ENCODE measurements at regions not wholly inside any gene's neighbourhood (a gene's known extent, or its start where the extent isn't known, plus 50 kb on each side); places are given as distances from the start of the nearest gene placed in this dataset.

- TF ChIP-seq, protein P1, sequence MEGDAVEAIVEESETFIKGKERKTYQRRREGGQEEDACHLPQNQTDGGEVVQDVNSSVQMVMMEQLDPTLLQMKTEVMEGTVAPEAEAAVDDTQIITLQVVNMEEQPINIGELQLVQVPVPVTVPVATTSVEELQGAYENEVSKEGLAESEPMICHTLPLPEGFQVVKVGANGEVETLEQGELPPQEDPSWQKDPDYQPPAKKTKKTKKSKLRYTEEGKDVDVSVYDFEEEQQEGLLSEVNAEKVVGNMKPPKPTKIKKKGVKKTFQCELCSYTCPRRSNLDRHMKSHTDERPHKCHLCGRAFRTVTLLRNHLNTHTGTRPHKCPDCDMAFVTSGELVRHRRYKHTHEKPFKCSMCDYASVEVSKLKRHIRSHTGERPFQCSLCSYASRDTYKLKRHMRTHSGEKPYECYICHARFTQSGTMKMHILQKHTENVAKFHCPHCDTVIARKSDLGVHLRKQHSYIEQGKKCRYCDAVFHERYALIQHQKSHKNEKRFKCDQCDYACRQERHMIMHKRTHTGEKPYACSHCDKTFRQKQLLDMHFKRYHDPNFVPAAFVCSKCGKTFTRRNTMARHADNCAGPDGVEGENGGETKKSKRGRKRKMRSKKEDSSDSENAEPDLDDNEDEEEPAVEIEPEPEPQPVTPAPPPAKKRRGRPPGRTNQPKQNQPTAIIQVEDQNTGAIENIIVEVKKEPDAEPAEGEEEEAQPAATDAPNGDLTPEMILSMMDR (conservative IDR thresholded peaks at IDR 0.05) = no peak
- no peak overlapping the region for H3K27ac ChIP-seq
These were observed 118.3 kb upstream of the NEDD4L start for GRCh38 chr18:57925706-57926105.

GRCh38 chr18:57923611-57924010, 120.4 kb upstream of the NEDD4L start:
- TF ChIP-seq, protein P1 (conservative IDR thresholded peaks at IDR 0.05) = no peak
- H3K27ac ChIP-seq = no peak overlapping the region

DNA sequence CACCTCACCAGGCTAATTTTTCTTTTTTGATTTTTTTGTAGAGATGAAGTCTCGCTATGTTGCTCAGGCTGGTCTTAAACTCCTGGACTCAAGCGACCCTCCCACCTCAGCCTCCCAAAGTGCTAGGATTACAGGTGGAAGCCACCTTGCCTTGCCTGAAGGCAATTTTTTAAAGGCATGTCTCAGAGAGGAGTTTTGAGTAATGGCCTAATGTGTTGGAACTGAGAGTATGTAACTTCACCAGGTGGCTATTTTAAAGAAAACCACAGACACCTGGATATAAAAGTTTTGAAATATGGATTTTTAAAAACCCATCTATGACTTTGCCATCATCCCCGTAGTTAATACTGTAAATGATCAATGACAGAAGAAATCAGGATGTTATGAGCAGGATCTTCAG, 119.8 kb upstream of the ATP8B1 start:
- TF ChIP-seq, protein P1 (conservative IDR thresholded peaks at IDR 0.05) = no peak

DNA sequence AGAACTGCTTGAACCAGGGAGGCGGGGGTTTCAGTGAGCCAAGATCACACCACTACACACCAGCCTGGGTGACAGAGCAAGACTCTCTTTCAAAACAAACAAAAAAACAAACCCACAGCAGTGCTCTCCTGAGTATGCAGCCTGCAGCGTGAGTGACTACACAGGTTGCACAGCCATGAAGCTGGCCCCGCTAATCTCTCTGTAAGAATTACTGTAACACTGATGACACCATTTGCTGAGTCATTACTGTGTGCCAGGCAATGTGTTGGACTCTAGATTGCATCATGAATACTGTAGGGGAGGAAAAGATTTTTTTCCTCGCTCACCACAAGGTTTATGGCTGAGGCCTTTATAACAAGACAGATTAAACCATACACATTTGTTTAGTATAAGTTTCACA, 118.6 kb upstream of the ATP8B1 start:
- H3K27ac ChIP-seq = no peak overlapping the region
- TF ChIP-seq, protein P1 (conservative IDR thresholded peaks at IDR 0.05) = no peak

More for the DNA sequence above, 119.8 kb upstream of the ATP8B1 start:
- no peak overlapping the region for H3K27ac ChIP-seq

DNA sequence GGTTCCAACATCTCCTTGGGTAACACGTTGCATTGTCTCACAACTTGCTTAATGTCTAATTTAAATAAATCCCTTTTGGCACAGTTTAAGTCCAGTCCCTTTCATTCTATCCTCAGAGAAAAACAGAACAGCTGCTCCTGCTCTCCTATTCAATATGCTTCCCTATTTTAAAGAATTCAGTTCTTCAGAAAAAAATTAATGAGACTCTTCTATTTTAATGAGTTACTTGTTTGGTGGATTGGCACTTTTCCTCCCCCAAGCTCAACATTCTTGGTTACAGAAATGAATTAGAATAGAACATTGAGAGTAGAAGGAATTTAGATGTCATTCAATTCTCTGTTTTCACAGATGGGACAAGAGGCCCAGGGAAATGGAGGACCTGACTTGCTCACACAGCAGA, 116.9 kb upstream of the ATP8B1 start:
- TF ChIP-seq, protein P1 (conservative IDR thresholded peaks at IDR 0.05) = no peak

DNA sequence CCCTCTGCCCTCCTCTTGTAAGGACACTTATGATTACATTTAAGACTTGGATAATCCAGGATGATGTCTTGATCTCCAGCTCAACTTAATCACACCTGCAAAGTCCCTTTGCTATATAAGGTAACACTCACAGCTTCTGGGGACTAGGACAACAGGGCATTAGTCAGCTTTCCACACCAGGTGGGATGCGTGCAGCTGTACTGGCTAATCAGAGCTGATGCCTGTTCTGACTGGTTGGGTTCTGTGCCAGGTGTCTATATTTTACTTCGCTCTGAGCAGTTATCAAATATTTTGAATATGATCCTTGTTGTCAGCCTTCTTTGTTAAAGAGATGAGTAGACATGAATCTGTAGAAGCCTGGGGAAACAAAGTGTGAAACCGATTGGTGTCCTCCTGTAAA, 115.5 kb upstream of the ATP8B1 start:
- no peak overlapping the region for H3K27ac ChIP-seq
- TF ChIP-seq, protein P1 (conservative IDR thresholded peaks at IDR 0.05) = no peak

More for the DNA sequence above, 116.9 kb upstream of the ATP8B1 start:
- no peak overlapping the region for H3K27ac ChIP-seq

GRCh38 chr18:57916684-57917083, 113.6 kb upstream of the ATP8B1 start:
- H3K27ac ChIP-seq = no peak overlapping the region
- TF ChIP-seq, protein P1 (conservative IDR thresholded peaks at IDR 0.05) = no peak

All from VCaP (cell line).